HG03460 (cell line): ENCODE measurements at regions not wholly inside any gene's neighbourhood (a gene's known extent, or its start where the extent isn't known, plus 50 kb on each side); places are given as distances from the start of the nearest gene placed in this dataset.

Experiments used
- ATAC-seq: cut with Tn5 transposase; IDR thresholded peaks from one replicate; pipeline ENCODE4 v1.9.1; 2021; ENCODE audit not compliant: unreplicated experiment

DNA sequence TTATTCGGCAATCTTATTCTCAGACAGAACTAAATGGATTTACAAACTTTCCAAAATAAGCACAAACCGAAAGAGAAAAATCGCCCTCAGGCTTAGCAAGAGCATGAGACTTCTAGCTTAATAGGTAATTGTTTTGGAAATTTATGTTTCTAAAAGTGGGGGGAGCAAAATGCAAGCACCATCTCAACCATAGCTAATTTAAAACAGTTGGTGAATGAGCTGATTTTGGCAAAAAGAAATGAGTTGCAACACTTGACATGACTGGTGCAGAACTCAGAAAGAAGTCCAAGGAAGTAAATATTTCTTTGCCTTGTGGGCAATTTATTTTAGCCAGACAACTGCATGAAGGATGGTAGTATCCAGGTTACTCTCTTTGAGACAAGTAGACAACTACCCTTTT lies 71.5 kb upstream of the PTGFR start:
- ATAC-seq: no peak

DNA sequence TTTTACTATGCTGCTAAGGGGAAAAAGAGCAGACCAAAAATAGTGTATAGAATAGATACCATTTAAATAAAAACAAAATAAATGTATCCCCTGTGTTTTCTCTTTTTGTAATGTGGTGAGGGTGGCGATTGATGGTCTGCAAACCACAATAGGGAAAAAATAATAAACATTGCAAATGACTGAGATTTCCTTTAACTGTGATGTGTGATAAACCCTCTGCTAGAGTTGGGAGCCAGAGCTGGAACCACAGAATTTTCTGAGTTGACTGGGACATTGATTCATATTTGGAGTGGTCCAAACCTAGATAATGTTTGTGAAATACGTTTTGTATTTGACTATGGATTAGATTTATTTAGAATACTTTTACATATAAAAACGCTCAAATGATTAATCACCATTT lies 70.6 kb upstream of the PTGFR start:
- no peak for ATAC-seq

DNA sequence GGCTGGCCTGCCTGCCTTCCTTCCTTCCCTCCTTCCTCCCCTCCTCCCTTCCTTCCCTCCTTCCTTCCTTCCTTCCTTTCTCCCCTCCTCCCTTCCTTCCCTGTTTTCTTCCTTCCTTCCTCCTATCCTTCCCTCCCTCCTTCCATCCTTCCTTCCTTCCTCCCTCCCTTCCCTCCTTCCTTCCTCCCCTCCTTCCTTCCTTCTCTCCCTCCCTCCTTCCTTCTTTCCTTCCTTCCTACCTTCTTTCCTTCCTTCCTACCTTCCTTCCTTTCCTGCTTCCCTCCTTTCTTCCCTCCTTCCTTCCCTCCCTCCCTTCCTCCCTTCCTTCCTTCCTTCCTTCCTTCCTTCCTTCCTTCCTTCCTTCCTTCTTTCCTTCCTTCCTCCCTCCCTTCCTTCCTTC lies 70.1 kb upstream of the PTGFR start:
- ATAC-seq: no peak

DNA sequence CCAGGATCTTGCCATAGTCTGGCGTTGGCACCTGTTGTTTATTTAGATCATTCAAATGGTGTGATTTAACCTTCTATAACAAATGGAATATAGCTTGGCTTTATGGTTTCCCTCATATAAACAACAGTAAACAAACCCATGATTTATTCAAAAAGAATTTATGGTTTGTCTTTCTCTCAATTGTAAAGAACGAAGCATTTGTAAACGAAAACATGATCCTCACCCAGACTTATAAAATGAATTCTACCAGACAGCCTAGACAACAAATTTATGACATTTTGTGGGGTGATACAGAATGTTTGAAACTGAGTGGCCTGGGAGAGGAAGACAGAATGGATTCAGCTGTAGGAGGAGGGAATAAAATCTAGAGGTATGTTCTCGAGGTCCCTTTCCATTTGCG lies 66.1 kb upstream of the PTGFR start:
- ATAC-seq: no peak

DNA sequence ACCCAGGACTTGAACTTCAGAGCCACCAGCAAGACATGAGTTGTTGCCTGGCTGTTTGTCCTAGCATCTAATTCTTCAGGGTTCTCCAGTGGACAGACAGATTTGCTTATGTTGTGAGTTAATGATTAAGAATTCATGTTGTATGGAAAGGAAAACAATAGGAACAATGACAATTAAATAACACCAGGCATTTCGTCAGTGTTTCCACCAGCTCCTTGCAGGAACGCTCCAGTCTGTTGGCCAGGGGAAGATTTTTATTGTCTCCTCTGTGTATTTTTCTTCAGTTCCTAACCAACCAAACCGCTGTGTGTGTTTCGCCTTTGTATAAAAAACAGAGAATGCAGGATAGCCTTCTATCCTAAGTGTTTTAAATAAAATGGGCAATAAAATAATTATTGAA lies 64.4 kb upstream of the PTGFR start:
- no peak for ATAC-seq

DNA sequence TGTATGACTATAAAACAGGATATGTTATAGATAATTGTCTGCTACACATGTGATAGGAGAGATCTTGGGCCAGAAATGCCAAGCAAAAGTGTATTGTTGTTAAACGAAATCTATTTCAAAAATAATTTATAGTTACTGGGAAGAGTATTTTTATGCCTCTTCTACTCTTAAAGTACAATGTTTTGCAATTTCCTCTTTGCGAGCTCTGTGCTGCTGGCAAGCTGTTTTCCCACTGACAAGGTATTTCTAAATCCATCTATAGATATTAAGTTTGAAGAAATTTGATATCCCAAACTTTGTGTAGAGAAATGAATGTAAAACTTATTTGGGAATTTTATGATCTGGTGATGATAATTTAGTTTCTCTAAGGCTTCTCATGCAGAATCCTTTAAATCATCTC lies 63.3 kb upstream of the PTGFR start:
- no peak for ATAC-seq

DNA sequence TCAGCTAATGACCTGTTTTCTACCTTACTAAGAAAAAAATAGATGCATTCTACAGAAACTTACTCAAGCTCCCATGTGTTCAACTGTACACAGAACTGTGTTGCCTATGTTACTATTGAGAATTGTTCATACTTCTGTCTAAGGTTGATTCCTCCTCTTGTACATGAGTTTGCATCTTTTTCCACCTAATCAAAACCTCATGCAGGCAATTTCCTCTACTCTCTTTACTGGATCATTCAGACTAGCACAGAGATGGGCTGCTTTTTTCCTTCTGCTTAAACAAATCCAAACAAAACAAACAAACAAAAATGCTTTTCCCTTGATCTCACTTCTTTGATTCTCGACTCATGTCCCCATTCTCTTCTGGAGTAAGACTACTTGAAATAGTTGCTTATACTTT lies 58.8 kb upstream of the PTGFR start:
- no peak for ATAC-seq

DNA sequence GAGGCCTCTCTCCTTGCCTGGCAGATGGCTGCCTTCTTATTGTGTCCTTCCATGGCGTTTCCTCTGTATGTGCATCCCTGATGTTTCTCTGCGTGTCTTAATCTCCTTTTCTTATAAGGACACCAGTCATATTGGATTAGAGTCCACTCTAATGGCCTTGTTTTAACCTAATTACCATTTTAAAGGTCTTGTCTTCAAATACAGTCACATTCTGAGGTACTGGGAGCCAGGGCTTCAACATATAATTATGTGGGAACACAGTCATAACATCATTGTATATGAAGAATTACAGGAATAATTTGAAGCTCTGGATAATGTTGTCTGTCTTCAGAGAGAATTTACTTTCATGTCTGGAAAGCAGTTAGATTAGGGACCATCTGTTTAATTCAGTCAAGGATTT lies 56.4 kb upstream of the PTGFR start:
- no peak for ATAC-seq

DNA sequence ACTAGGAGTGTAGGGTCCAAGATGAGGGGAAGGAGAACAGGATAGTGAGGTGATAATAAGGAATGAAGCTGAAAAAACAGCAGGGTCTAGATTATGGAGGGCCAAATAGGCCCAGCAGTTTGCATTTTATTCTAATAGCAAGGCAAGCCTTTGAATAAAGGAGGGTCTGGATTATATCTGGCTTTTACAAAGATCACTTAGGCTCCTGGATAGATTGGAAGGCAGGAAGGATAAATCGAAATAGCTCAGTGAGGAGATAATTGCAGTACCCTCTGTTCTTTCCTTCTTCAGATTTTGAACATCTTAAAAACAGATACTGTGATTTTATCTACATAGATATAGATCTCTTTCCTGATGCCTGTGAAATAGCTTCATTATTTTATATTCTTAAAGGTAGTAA lies 53.8 kb upstream of the PTGFR start:
- no peak for ATAC-seq

DNA sequence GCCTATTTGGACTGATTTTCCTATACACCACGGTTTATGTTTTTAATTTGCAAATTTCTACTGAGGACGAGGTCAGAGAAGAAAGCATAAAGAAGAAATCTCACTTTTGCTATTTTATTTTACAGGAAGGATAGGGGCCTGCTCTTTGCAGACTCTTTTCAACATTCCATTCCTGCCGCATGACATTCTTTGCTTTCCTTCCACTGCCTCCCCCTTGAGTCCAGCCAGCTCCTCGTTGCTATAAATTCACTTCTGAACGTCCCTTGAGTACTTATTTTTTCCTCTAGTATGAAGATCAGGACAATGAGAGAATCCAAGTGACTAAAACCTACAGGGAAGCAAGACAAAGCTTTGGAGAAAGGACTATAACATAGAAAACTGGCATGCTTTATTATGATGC lies 53.4 kb upstream of the PTGFR start:
- no peak for ATAC-seq

DNA sequence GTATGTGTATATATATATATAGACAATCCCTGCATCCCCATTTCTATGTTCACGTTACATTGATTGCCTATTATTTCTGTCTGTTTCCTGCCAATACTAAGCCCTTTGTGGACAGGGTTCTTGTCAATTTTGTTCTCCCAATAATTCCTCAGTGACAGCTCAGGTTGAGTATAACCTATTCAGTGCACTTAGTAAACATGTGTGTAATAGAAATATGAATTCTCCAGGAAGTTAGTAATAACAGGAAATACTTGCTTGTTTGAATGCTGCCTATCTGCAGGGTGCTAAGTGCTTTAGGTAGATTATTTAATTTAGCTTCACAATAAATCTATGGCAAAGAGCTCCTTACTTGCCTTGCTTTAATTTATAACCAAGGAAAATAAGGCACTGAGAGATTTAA lies 52.8 kb upstream of the PTGFR start:
- ATAC-seq: no peak

DNA sequence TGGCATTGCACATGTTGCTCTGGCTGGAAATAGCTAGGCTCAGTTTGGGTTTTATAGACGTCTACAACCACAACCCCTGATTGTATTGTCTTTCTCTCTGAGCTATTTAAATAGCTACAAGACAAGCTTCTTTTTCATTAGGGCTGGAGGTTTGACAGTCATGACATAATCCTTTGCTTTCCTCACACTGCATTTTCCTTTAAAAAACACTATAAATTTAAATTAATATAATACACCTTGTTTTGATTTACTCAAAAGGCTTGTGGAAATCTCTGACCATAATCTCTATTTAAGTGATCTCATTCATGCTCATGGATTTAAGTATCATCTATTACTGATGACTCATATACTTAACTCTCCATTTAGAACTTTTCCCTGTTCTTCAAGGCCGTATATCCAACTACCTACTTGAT lies 50.4 kb upstream of the PTGFR start:
- no peak for ATAC-seq
